Neural cell (in vitro differentiated cells): ENCODE measurements at regions not wholly inside any gene's neighbourhood (a gene's known extent, or its start where the extent isn't known, plus 50 kb on each side); places are given as distances from the start of the nearest gene placed in this dataset.

Experiments used
- H2AFZ ChIP-seq: fragments of 200-600, 300-800 bp; sonication (generic), shearing (Covaris generic); 2 replicates; pipeline ENCODE4 v1.6.0; 2014; ENCODE audit warnings: low read depth, mild to moderate bottlenecking, antibody characterized with exemption, low read length, moderate library complexity
- H3F3A ChIP-seq: fragments of 200-600 bp; shearing (Covaris generic); 2 replicates; pipeline ENCODE4 v1.6.1; 2016; ENCODE audit warnings: mild to moderate bottlenecking, moderate library complexity, mixed read lengths, antibody characterized with exemption, low read length; ENCODE audit not compliant: insufficient read depth, poor library complexity, severe bottlenecking
- H3K27ac ChIP-seq: fragments of 200-600, 300-800 bp; sonication (generic), shearing (Covaris generic); 2 replicates; pipeline ENCODE4 v1.5.1; 2014; ENCODE audit warnings: mild to moderate bottlenecking, low read length, moderate library complexity
- H3K27me3 ChIP-seq: fragments of 300-800, 200-600 bp; sonication (generic), shearing (Covaris generic); 2 replicates; pipeline ENCODE4 v1.6.0; 2014; ENCODE audit warnings: mild to moderate bottlenecking, low read depth, low read length, moderate library complexity; ENCODE audit not compliant: insufficient read depth
- H3K36me3 ChIP-seq: fragments of 300-800, 200-600 bp; sonication (generic), shearing (Covaris generic); 2 replicates; pipeline ENCODE4 v1.5.1; 2014; ENCODE audit warnings: mild to moderate bottlenecking, antibody characterized with exemption, low read length, moderate library complexity; ENCODE audit not compliant: insufficient read depth
- H3K4me2 ChIP-seq: fragments of 300-800, 200-600 bp; sonication (generic), shearing (Covaris generic); 2 replicates; pipeline ENCODE4 v1.6.0; 2014; ENCODE audit warnings: mild to moderate bottlenecking, low read length
- H3K4me3 ChIP-seq: fragments of 300-800, 200-600 bp; sonication (generic), shearing (Covaris generic); 2 replicates; pipeline ENCODE4 v1.5.1; 2014; ENCODE audit warnings: mild to moderate bottlenecking, low read length, moderate library complexity
- H3K79me2 ChIP-seq: fragments of 200-600 bp; shearing (Covaris generic); replicated peaks from 2 replicates; pipeline ENCODE4 v1.6.0; 2014; ENCODE audit warnings: mild to moderate bottlenecking, low read length, moderate library complexity; ENCODE audit not compliant: insufficient read depth
- H3K9ac ChIP-seq: fragments of 300-800, 200-600 bp; sonication (generic), shearing (Covaris generic); 2 replicates; pipeline ENCODE4 v1.6.1; 2016; ENCODE audit warnings: mild to moderate bottlenecking, low read length, mixed read lengths
- H3K9me2 ChIP-seq: fragments of 200-600 bp; shearing (Covaris generic); 2 replicates; pipeline ENCODE4 v1.6.1; 2016; ENCODE audit warnings: mild to moderate bottlenecking, low read length, mixed read lengths; ENCODE audit not compliant: insufficient read depth
- H3K9me3 ChIP-seq: fragments of 200-600, 300-800 bp; sonication (generic), shearing (Covaris generic); 2 replicates; pipeline ENCODE4 v1.6.1; 2016; ENCODE audit warnings: mild to moderate bottlenecking, mixed run types, low read length, moderate library complexity, mixed read lengths
- H4K20me1 ChIP-seq: fragments of 200-600 bp; shearing (Covaris generic); 2 replicates; pipeline ENCODE4 v1.6.1; 2016; ENCODE audit warnings: mild to moderate bottlenecking, mixed run types; ENCODE audit not compliant: insufficient read depth
- CTCF ChIP-seq: fragments of 450-650 bp; IDR thresholded peaks from 2 replicates; pipeline ENCODE4 v1.5.1; 2014; ENCODE audit warnings: antibody characterized with exemption, mild to moderate bottlenecking, moderate library complexity; ENCODE audit not compliant: poor library complexity, severe bottlenecking
- EP300 ChIP-seq: fragments of 450-650 bp; conservative IDR thresholded peaks from 2 replicates; pipeline ENCODE4 v1.6.1; 2014; ENCODE audit warnings: antibody characterized with exemption, mild to moderate bottlenecking, moderate library complexity; ENCODE audit not compliant: poor library complexity, severe bottlenecking
- EZH2 ChIP-seq: fragments of 200-600, 300-800 bp; shearing (Covaris generic), sonication (generic); IDR thresholded peaks from 2 replicates; pipeline ENCODE4 v1.6.1; 2014; ENCODE audit warnings: antibody characterized with exemption, low read length, borderline replicate concordance, mild to moderate bottlenecking; ENCODE audit not compliant: insufficient read depth, poor library complexity, severe bottlenecking
- MXI1 ChIP-seq: fragments of 450-650 bp; conservative IDR thresholded peaks from 2 replicates; pipeline ENCODE4 v1.6.1; 2014; ENCODE audit warnings: antibody characterized with exemption, mild to moderate bottlenecking; ENCODE audit not compliant: poor library complexity, severe bottlenecking
- POLR2AphosphoS5 ChIP-seq: IDR thresholded peaks from 2 replicates; pipeline ENCODE4 v1.6.1; 2012
- RAD21 ChIP-seq: fragments of 450-650 bp; conservative IDR thresholded peaks from 2 replicates; pipeline ENCODE4 v1.6.1; 2014; ENCODE audit warnings: antibody characterized with exemption, mild to moderate bottlenecking, moderate library complexity
- REST ChIP-seq: IDR thresholded peaks from 2 replicates; pipeline ENCODE4 v1.6.1; 2012; ENCODE audit warnings: borderline replicate concordance
- SMC3 ChIP-seq: fragments of 450-650 bp; conservative IDR thresholded peaks from 2 replicates; pipeline ENCODE4 v1.6.1; 2014; ENCODE audit warnings: antibody characterized with exemption, mild to moderate bottlenecking, moderate library complexity; ENCODE audit not compliant: poor library complexity
- TAF1 ChIP-seq: IDR thresholded peaks from 2 replicates; pipeline ENCODE4 v1.6.1; 2012; ENCODE audit warnings: low read depth

DNA sequence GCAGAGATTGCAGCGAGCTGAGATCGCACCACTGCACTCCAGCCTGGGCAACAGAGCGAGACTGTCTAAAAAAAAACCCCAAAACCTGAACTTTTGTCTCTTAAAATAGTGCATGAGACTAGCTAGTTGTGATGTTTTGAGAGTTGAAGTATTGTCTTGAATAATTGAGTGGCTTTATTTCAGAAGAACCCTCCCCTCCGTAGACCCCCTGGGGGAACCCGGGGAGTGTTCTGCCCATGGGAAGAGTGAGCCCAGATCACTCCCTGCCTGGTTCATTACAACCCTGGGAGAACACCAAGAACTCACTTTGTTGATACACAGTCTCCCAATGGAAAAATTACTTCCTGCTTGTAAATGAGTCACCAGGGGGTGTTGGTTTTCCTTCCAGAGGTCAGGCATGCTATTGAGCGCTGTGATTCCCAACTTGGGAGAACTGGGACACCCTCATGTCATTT, 65.3 kb upstream of the SHISA3 start:
- Histone ChIP-seq H3K27me3 (no peaks in the 10 kb centered on the region), H3F3A (no peaks in the 10 kb centered on the region), H4K20me1 (no peaks in the 10 kb centered on the region), H3K9ac (no peak overlapping the region), H3K79me2 (no peaks in the 10 kb centered on the region), H3K9me3 (no peaks in the 10 kb centered on the region), H3K9me2 (no peaks in the 10 kb centered on the region), H3K36me3 (no peaks in the 10 kb centered on the region), H3K27ac (no peak overlapping the region), H2AFZ (no peak overlapping the region), H3K4me2 (no peak overlapping the region), H3K4me3 (no peak overlapping the region)
- TF ChIP-seq SMC3 (no peak), CTCF (no peak), RAD21 (no peak)

DNA sequence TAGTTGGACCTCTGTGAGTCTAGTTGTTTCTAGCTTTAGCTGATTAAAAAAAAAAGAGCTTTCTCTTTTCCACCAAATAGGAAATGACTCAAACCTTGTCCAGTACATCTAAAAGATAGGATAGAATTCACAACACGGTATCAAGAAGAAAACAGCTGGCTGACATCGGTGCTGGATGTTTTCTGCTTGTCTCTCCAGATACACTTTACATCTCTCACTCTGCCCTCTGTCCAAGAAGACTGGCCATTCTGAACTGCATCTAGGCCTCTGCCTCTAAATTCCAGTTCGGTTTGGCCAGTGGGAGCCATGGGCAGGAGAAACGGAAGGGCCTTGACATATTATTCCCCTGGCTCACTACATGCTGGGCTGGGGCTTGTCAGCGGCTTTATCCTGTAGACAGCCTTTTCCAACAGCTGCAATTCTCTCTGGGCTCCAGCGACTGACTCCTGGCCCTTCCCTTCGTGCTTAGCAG, 57.3 kb upstream of the SHISA3 start:
- H3K27ac ChIP-seq, result no peak overlapping the region
- no peak overlapping the region for H3K4me3 ChIP-seq
- no peaks in the 10 kb centered on the region for H3K27me3 ChIP-seq
- H3K36me3 ChIP-seq, result no peaks in the 10 kb centered on the region
- H2AFZ ChIP-seq, result no peak overlapping the region
- no peaks in the 10 kb centered on the region for H3K79me2 ChIP-seq
- H3K9me3 ChIP-seq, result no peaks in the 10 kb centered on the region
- H3K4me2 ChIP-seq, result no peak overlapping the region
- H3K9ac ChIP-seq, result no peak overlapping the region
- no peak for TF ChIP-seq POLR2AphosphoS5
- no peak for TF ChIP-seq CTCF
- no peak for TF ChIP-seq RAD21
- TF ChIP-seq EZH2, result no peak
- no peak for TF ChIP-seq REST
- no peak for TF ChIP-seq SMC3
- TF ChIP-seq EP300, result no peak
- no peak for TF ChIP-seq MXI1
- no peak for TF ChIP-seq TAF1
- H3K9me2 ChIP-seq, result no peaks in the 10 kb centered on the region
- no peaks in the 10 kb centered on the region for H3F3A ChIP-seq
- no peaks in the 10 kb centered on the region for H4K20me1 ChIP-seq
